IMR-90 (cell line): ENCODE measurements at regions not wholly inside any gene's neighbourhood (a gene's known extent, or its start where the extent isn't known, plus 50 kb on each side); places are given as distances from the start of the nearest gene placed in this dataset.

Source experiments
- ATAC-seq: fragments of 200-7000 bp; cut with Tn5 transposase; 2 replicates; pipeline ENCODE4 v1.9.1; 2020; ENCODE audit warnings: low read depth, mild to moderate bottlenecking, moderate library complexity
- BruUV-seq: library from RNA; stranded (reverse); fragments of 400-500 nt; replicated peaks from 2 replicates; lab custom pipeline; 2021; lab: Mats Ljungman, UMichigan
- CTCF ChIA-PET: fragments of 300-600 bp; formaldehyde crosslinking; extraction: SDS; loops from one replicate; lab custom pipeline; 2021; ENCODE audit warnings: antibody characterized with exemption; lab: Yijun Ruan, JAX
- POLR2A ChIA-PET: fragments of 300-600 bp; sonication (Branson Sonifier 250); formaldehyde crosslinking; loops from one replicate; lab custom pipeline; 2022; ENCODE audit warnings: antibody characterized with exemption; ENCODE audit not compliant: unreplicated experiment; lab: Charles Lee
- DNase-seq: peaks from one replicate; pipeline ENCODE4 v3.0.0; 2013
- H2AFZ ChIP-seq: replicated peaks from 2 replicates; pipeline ENCODE3; 2013; ENCODE audit warnings: low read length, mild to moderate bottlenecking; ENCODE audit not compliant: poor library complexity
- H2AK5ac ChIP-seq: 2 replicates; pipeline ENCODE4 v1.6.1; 2013; ENCODE audit warnings: low read depth, low read length, inconsistent platforms
- H2AK9ac ChIP-seq: replicated peaks from 2 replicates; pipeline ENCODE3; 2013; ENCODE audit warnings: mild to moderate bottlenecking, low read depth, low read length, moderate library complexity; ENCODE audit not compliant: poor library complexity
- H2BK120ac ChIP-seq: 2 replicates; pipeline ENCODE4 v1.6.1; 2013; ENCODE audit warnings: low read depth, low read length, inconsistent platforms
- H2BK15ac ChIP-seq: 3 replicates; pipeline ENCODE4 v1.6.1; 2013; ENCODE audit warnings: low read depth, low read length, inconsistent platforms
- H2BK20ac ChIP-seq: 2 replicates; pipeline ENCODE4 v1.6.1; 2013; ENCODE audit warnings: low read depth, mild to moderate bottlenecking, inconsistent platforms, low read length, moderate library complexity
- H2BK5ac ChIP-seq: 2 replicates; pipeline ENCODE4 v1.6.1; 2013; ENCODE audit warnings: mild to moderate bottlenecking, low read depth, low read length, inconsistent platforms; ENCODE audit not compliant: poor library complexity, severe bottlenecking
- H3K14ac ChIP-seq: replicated peaks from 2 replicates; pipeline ENCODE4 v1.6.1; 2013; ENCODE audit warnings: low read depth, low read length, inconsistent platforms
- H3K18ac ChIP-seq: 2 replicates; pipeline ENCODE4 v1.6.1; 2013; ENCODE audit warnings: low read depth, low read length, control low read depth
- H3K23ac ChIP-seq: 2 replicates; pipeline ENCODE4 v1.6.1; 2013; ENCODE audit warnings: low read depth, low read length, inconsistent platforms
- H3K27ac ChIP-seq: 2 replicates; pipeline ENCODE4 v1.5.1; 2013; ENCODE audit warnings: mild to moderate bottlenecking, control low read depth, low read length; ENCODE audit not compliant: insufficient read depth
- H3K27me3 ChIP-seq: 2 replicates; pipeline ENCODE4 v1.6.1; 2013; ENCODE audit warnings: low read length; ENCODE audit not compliant: control insufficient read depth, insufficient read depth
- H3K36me3 ChIP-seq: 2 replicates; pipeline ENCODE4 v1.6.1; 2013; ENCODE audit warnings: low read length, mixed read lengths; ENCODE audit not compliant: control insufficient read depth, insufficient read depth
- H3K4ac ChIP-seq: 2 replicates; pipeline ENCODE4 v1.6.1; 2013; ENCODE audit warnings: low read depth, low read length, inconsistent platforms
- H3K4me1 ChIP-seq: 2 replicates; pipeline ENCODE4 v1.6.1; 2013; ENCODE audit warnings: low read length, mixed read lengths; ENCODE audit not compliant: control insufficient read depth, insufficient read depth
- H3K4me2 ChIP-seq: 2 replicates; pipeline ENCODE4 v1.6.1; 2013; ENCODE audit warnings: low read depth, mild to moderate bottlenecking, control low read depth, low read length, moderate library complexity
- H3K4me3 ChIP-seq: 2 replicates; pipeline ENCODE4 v1.5.1; 2013; ENCODE audit warnings: low read depth, mild to moderate bottlenecking, control low read depth, low read length, moderate library complexity; ENCODE audit not compliant: insufficient read depth
- H3K56ac ChIP-seq: 2 replicates; pipeline ENCODE4 v1.6.1; 2013; ENCODE audit warnings: low read length, inconsistent platforms; ENCODE audit not compliant: insufficient read depth; ENCODE audit errors: extremely low read depth
- H3K79me1 ChIP-seq, 2 experiments: 2 replicates each; pipeline ENCODE4 v1.6.1; 2013; ENCODE audit warnings: low read length in 2 of 2, inconsistent platforms in 1 of 2, low read depth in 1 of 2
- H3K9ac ChIP-seq: 2 replicates; pipeline ENCODE4 v1.6.1; 2013; ENCODE audit warnings: low read depth, low read length, control low read depth
- H3K9me1 ChIP-seq: 2 replicates; pipeline ENCODE4 v1.6.1; 2013; ENCODE audit warnings: low read length, inconsistent platforms; ENCODE audit not compliant: insufficient read depth
- H3K9me3 ChIP-seq: 2 replicates; pipeline ENCODE4 v1.6.1; 2013; ENCODE audit warnings: low read length; ENCODE audit not compliant: control insufficient read depth, insufficient read depth
- H4K20me1 ChIP-seq: 2 replicates; pipeline ENCODE4 v1.6.1; 2013; ENCODE audit warnings: low read length, inconsistent platforms; ENCODE audit not compliant: insufficient read depth
- H4K5ac ChIP-seq: 2 replicates; pipeline ENCODE4 v1.6.1; 2013; ENCODE audit warnings: mild to moderate bottlenecking, low read depth, low read length, control low read depth
- H4K8ac ChIP-seq, 2 experiments: 2 replicates each; pipeline ENCODE4 v1.6.1; 2013; ENCODE audit warnings: low read depth in 2 of 2, low read length in 2 of 2, control low read depth in 1 of 2, inconsistent platforms in 1 of 2
- H4K91ac ChIP-seq: 2 replicates; pipeline ENCODE4 v1.6.1; 2013; ENCODE audit warnings: low read depth, low read length, inconsistent platforms; ENCODE audit not compliant: insufficient read depth
- CHD1 ChIP-seq: IDR thresholded peaks from 2 replicates; pipeline ENCODE4 v1.6.1; 2012; ENCODE audit warnings: low read depth, low read length, improper control_type of control experiment
- FOS ChIP-seq: fragments of 150-350 bp; IDR thresholded peaks from 2 replicates; pipeline ENCODE4 v1.6.1; 2016; ENCODE audit warnings: low read depth, low read length
- POLR2A ChIP-seq: IDR thresholded peaks from 2 replicates; pipeline ENCODE4 v1.6.1; 2012; ENCODE audit warnings: mild to moderate bottlenecking, low read depth, low read length
- WGBS, 2 experiments: methylation state at CpG; one replicate each; pipeline versions ENCODE4 v1.1.5 to v1.1.7; 2013; ENCODE audit warnings: missing lambda C conversion rate in 2 of 2; ENCODE audit not compliant: insufficient read length in 1 of 2; ENCODE audit errors: extremely low coverage in 2 of 2; 5-methylcytosine and 5-hydroxymethylcytosine counted together
- dilution Hi-C: fragments of 300-500 bp; cut with HindIII; formaldehyde crosslinking; loops from one replicate; pipeline ENCODE4 v1.14.3; 2018; ENCODE audit warnings: low sequenced_read_pairs; ENCODE audit not compliant: unreplicated experiment
- in situ Hi-C: fragments of 300-500 bp; cut with MboI; formaldehyde crosslinking; loops from 3 replicates; pipeline ENCODE4 v1.14.3; 2019; ENCODE audit warnings: low sequenced_read_pairs, inconsistent platforms, mixed read lengths
- intact Hi-C: fragments of 100-400 bp; cut with micrococcal nuclease; formaldehyde crosslinking; loops from 2 replicates; pipeline ENCODE4 v1.10.0; 2022
- TF ChIP-seq, protein P1 (sequence below): fragments of 150-350 bp; IDR thresholded peaks from 2 replicates; pipeline ENCODE4 v1.6.1; 2016; ENCODE audit warnings: low read depth, mild to moderate bottlenecking, low read length, moderate library complexity, borderline replicate concordance

DNA sequence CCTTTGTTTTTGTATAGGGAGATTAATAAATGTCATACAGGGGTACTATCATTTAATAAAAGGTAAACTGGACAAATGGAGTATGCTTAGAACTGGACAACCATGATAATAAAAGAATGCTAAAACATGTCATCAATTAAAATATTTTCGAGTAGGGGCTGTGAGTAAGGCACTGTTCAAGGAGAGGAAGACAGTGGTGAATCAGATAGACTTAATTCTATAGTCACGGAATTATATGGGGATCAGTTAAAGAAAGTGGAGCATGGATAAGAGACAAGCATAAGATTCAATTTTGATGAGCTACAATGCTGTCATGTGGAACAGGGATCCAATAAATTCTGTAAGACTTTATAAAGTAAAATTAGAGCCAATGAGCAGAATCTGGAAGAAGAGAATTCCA lies 104.5 kb downstream of the HMHB1 start:
- DNase-seq (no peak), ATAC-seq (no peak)
- no peak overlapping the region for H3K4me3 ChIP-seq
- H3K9ac ChIP-seq, result no peak overlapping the region
- in situ Hi-C loops (no loop called here), dilution Hi-C loops (no loop called here), intact Hi-C loops (no loop called here)
- H3K4me1 ChIP-seq, result no peaks in the 10 kb centered on the region
- H4K20me1 ChIP-seq, result no peaks in the 10 kb centered on the region
- TF ChIP-seq FOS, result no peak
- TF ChIP-seq POLR2A, result no peak
- no peak for TF ChIP-seq CHD1
- TF ChIP-seq, protein P1, sequence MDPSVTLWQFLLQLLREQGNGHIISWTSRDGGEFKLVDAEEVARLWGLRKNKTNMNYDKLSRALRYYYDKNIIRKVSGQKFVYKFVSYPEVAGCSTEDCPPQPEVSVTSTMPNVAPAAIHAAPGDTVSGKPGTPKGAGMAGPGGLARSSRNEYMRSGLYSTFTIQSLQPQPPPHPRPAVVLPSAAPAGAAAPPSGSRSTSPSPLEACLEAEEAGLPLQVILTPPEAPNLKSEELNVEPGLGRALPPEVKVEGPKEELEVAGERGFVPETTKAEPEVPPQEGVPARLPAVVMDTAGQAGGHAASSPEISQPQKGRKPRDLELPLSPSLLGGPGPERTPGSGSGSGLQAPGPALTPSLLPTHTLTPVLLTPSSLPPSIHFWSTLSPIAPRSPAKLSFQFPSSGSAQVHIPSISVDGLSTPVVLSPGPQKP, result no peak
- H2BK20ac ChIP-seq, result no peak overlapping the region
- no peak overlapping the region for H3K4ac ChIP-seq
- H3K23ac ChIP-seq, result no peak overlapping the region
- no peak overlapping the region for H2AK5ac ChIP-seq
- no peaks in the 10 kb centered on the region for H3K36me3 ChIP-seq
- no peak overlapping the region for H3K14ac ChIP-seq
- ChIA-PET CTCF (no interaction called here), POLR2A (no interaction called here)
- H3K27ac ChIP-seq, result no peak overlapping the region
- no peak overlapping the region for H3K56ac ChIP-seq
- H3K79me1 ChIP-seq, result no peaks in the 10 kb centered on the region
- H4K91ac ChIP-seq, result no peak overlapping the region
- H3K27me3 ChIP-seq, result no peaks in the 10 kb centered on the region
- BruUV-seq, result no TSS peak
- no peak overlapping the region for H4K5ac ChIP-seq
- H3K4me2 ChIP-seq, result no peak overlapping the region
- WGBS, 2 experiments, result 71% methylated on average over 1 of the region's 2 CpGs; no CpG with 5 or more reads in 1 of the 2 experiments
- H3K18ac ChIP-seq, result no peak overlapping the region; the same call in 1 of the 2 replicates
- H3K9me1 ChIP-seq, result no peaks in the 10 kb centered on the region
- no peak overlapping the region for H2AK9ac ChIP-seq
- H4K8ac ChIP-seq, result no peak overlapping the region
- no peak overlapping the region for H2BK5ac ChIP-seq
- H2AFZ ChIP-seq, result no peak overlapping the region
- no peak overlapping the region for H2BK120ac ChIP-seq
- no peak overlapping the region for H2BK15ac ChIP-seq
- H3K9me3 ChIP-seq, result no peaks in the 10 kb centered on the region
